ENCODE measurements at regions not wholly inside any gene's neighbourhood (a gene's known extent, or its start where the extent isn't known, plus 50 kb on each side); places are given as distances from the start of the nearest gene placed in this dataset.

DNA sequence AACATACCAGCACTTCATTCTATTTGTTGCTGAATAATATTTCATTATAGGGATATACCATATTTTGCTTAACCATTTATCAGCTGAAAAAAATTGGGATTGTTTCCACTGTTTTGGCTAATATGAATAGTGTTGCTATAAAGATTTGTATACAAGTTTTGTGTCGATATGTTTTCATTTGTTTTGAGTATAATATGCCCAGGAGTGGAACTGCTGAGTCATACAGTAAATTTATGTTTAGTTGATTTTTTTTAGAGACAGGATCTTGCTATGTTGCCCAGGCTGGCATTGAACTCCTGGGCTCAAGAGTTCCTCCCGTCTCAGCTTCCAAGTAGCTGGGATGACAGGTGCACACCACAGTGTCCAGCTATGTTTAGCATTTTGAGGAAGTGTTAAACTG, 131.5 kb upstream of the TMCC3 start:
- Histone ChIP-seq H3K4me3 (ENCODE audit: low read length) (no peak overlapping the region), H3K9me3 (ENCODE audit: low read length) (no peaks in the 10 kb centered on the region), H3K36me3 (ENCODE audit: insufficient read depth, low read length) (no peaks in the 10 kb centered on the region), H3K27me3 (ENCODE audit: insufficient read depth, low read length) (no peaks in the 10 kb centered on the region), H3K4me1 (ENCODE audit: insufficient read depth, low read length) (no peaks in the 10 kb centered on the region), H2AFZ (ENCODE audit: low read depth, low read length) (no peak overlapping the region)

- Histone ChIP-seq H3K4me3 (ENCODE audit: low read length) (no peak overlapping the region), H2AFZ (ENCODE audit: low read depth, low read length) (no peak overlapping the region), H3K4me1 (ENCODE audit: insufficient read depth, low read length) (no peaks in the 10 kb centered on the region), H3K27me3 (ENCODE audit: insufficient read depth, low read length) (no peaks in the 10 kb centered on the region), H3K36me3 (ENCODE audit: insufficient read depth, low read length) (no peaks in the 10 kb centered on the region), H3K9me3 (ENCODE audit: low read length) (no peaks in the 10 kb centered on the region)
Observed at GRCh38 chr12:94779485-94779884, 129.1 kb upstream of the TMCC3 start.

DNA sequence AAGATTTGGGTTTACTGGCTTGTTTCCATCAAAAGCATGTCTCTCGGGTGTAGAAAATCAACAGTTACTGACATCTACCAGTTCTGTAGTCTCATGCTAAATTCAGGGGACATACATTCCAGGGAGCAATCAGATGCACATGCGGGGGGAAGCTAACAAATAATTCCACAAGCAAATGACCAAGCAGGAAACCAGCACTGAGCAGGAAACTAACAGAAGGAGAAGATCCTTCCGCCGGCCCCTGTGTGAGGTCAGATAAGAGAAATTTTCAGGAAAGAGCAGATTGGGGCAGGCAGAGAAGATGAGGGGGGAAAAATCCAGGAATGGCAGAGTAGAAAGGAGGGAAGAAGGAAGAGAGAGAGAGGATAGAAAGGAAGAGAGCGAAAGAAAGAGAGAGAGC, 127.6 kb upstream of the TMCC3 start:
- H2AFZ ChIP-seq (ENCODE audit: low read depth, low read length): no peak overlapping the region
- H3K4me3 ChIP-seq (ENCODE audit: low read length): no peak overlapping the region
- no peaks in the 10 kb centered on the region for H3K36me3 ChIP-seq (ENCODE audit: insufficient read depth, low read length)
- no peaks in the 10 kb centered on the region for H3K9me3 ChIP-seq (ENCODE audit: low read length)
- H3K27me3 ChIP-seq (ENCODE audit: insufficient read depth, low read length): no peaks in the 10 kb centered on the region
- H3K4me1 ChIP-seq (ENCODE audit: insufficient read depth, low read length): no peaks in the 10 kb centered on the region

DNA sequence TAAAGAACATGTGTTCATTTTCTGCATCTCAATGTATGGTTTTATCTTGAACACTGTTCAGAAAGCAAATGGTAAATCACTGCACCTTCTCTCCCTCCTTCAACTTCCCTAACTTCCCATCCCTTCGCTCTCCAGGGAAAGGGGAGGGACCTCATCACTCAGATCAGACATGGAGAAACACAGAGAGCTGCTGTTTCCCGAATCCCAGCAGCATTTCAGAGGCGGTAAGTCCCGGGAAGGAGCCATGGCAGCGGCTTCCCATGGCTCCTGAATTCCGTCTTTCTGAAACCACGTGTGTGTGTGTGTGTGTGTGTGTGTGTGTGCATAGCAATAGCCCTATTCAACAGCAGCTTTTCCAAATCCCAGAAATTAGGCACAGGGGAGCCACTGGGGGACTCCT, 125.4 kb upstream of the TMCC3 start:
- Histone ChIP-seq H3K36me3 (ENCODE audit: insufficient read depth, low read length) (no peaks in the 10 kb centered on the region), H3K27me3 (ENCODE audit: insufficient read depth, low read length) (no peaks in the 10 kb centered on the region), H2AFZ (ENCODE audit: low read depth, low read length) (no peak overlapping the region), H3K4me1 (ENCODE audit: insufficient read depth, low read length) (no peaks in the 10 kb centered on the region), H3K4me3 (ENCODE audit: low read length) (no peak overlapping the region), H3K9me3 (ENCODE audit: low read length) (no peaks in the 10 kb centered on the region)

DNA sequence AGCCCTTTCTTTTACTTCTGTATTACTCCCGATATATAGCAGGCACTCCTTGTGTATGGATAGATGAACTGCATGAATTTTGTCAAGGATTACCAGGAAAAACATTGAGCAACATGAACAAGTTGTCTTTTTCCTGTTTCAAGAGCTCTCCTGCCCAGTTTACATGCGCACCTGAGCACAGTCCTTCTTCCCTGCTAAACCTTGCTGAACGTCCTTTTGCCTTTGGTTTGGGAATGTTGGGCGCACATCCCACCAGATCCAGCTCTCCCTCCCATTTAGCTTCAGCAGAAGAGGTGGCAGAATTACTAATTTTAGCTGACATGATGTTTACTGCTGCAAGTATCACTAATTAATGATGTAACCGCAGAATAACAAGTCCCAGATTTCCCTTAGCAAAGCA, 121.4 kb upstream of the TMCC3 start:
- Histone ChIP-seq H3K4me3 (ENCODE audit: low read length) (no peak overlapping the region), H3K36me3 (ENCODE audit: insufficient read depth, low read length) (no peaks in the 10 kb centered on the region), H2AFZ (ENCODE audit: low read depth, low read length) (no peak overlapping the region), H3K27me3 (ENCODE audit: insufficient read depth, low read length) (no peaks in the 10 kb centered on the region), H3K9me3 (ENCODE audit: low read length) (no peaks in the 10 kb centered on the region), H3K4me1 (ENCODE audit: insufficient read depth, low read length) (no peaks in the 10 kb centered on the region)

- H3K27me3 ChIP-seq (ENCODE audit: insufficient read depth, low read length): no peaks in the 10 kb centered on the region
- H3K4me1 ChIP-seq (ENCODE audit: insufficient read depth, low read length): no peaks in the 10 kb centered on the region
- no peak overlapping the region for H3K4me3 ChIP-seq (ENCODE audit: low read length)
- no peak overlapping the region for H2AFZ ChIP-seq (ENCODE audit: low read depth, low read length)
- H3K9me3 ChIP-seq (ENCODE audit: low read length): no peaks in the 10 kb centered on the region
- no peaks in the 10 kb centered on the region for H3K36me3 ChIP-seq (ENCODE audit: insufficient read depth, low read length)
Observed at GRCh38 chr12:94771199-94771598, 120.8 kb upstream of the TMCC3 start.

DNA sequence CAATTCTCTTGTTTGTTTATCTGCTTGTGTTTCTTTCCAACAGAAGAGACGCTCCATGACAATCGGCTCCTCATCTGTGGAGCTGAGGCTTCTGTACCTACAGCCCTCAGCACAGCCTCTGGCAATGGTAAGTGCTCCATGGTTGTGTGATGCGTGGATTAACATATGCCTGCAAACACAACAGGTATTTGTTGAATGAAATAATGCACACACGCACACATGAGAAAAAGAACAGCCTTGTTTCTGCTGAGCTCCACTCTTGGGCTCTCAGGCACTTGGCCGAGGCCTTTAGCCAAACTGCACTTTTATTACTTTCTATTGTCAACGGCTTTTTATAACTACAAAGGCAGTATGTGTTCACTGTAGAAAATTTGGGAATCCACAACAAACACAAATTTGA, 120.4 kb upstream of the TMCC3 start:
- Histone ChIP-seq H3K36me3 (ENCODE audit: insufficient read depth, low read length) (no peaks in the 10 kb centered on the region), H3K9me3 (ENCODE audit: low read length) (no peaks in the 10 kb centered on the region), H3K27me3 (ENCODE audit: insufficient read depth, low read length) (no peaks in the 10 kb centered on the region), H3K4me3 (ENCODE audit: low read length) (no peak overlapping the region), H3K4me1 (ENCODE audit: insufficient read depth, low read length) (no peaks in the 10 kb centered on the region), H2AFZ (ENCODE audit: low read depth, low read length) (no peak overlapping the region)

- no peaks in the 10 kb centered on the region for H3K27me3 ChIP-seq (ENCODE audit: insufficient read depth, low read length)
- no peaks in the 10 kb centered on the region for H3K9me3 ChIP-seq (ENCODE audit: low read length)
- H3K4me1 ChIP-seq (ENCODE audit: insufficient read depth, low read length): no peaks in the 10 kb centered on the region
- H3K36me3 ChIP-seq (ENCODE audit: insufficient read depth, low read length): no peaks in the 10 kb centered on the region
- H3K4me3 ChIP-seq (ENCODE audit: low read length): no peak overlapping the region
- no peak overlapping the region for H2AFZ ChIP-seq (ENCODE audit: low read depth, low read length)
Observed at GRCh38 chr12:94769776-94770759, 119.7 kb upstream of the TMCC3 start.

- Histone ChIP-seq H3K27me3 (ENCODE audit: insufficient read depth, low read length) (no peaks in the 10 kb centered on the region), H3K4me3 (ENCODE audit: low read length) (no peak overlapping the region), H3K9me3 (ENCODE audit: low read length) (no peaks in the 10 kb centered on the region), H3K36me3 (ENCODE audit: insufficient read depth, low read length) (no peaks in the 10 kb centered on the region), H2AFZ (ENCODE audit: low read depth, low read length) (no peak overlapping the region), H3K4me1 (ENCODE audit: insufficient read depth, low read length) (no peaks in the 10 kb centered on the region)
Observed at GRCh38 chr12:94769047-94769420, 118.7 kb upstream of the TMCC3 start.

- Histone ChIP-seq H3K4me1 (ENCODE audit: insufficient read depth, low read length) (no peaks in the 10 kb centered on the region), H2AFZ (ENCODE audit: low read depth, low read length) (no peak overlapping the region), H3K9me3 (ENCODE audit: low read length) (no peaks in the 10 kb centered on the region), H3K27me3 (ENCODE audit: insufficient read depth, low read length) (no peaks in the 10 kb centered on the region), H3K36me3 (ENCODE audit: insufficient read depth, low read length) (no peaks in the 10 kb centered on the region), H3K4me3 (ENCODE audit: low read length) (no peak overlapping the region)
Observed at GRCh38 chr12:94768398-94769046, 118.2 kb upstream of the TMCC3 start.

GRCh38 chr12:94767956-94768355, 117.6 kb upstream of the TMCC3 start:
- Histone ChIP-seq H2AFZ (ENCODE audit: low read depth, low read length) (no peak overlapping the region), H3K27me3 (ENCODE audit: insufficient read depth, low read length) (no peaks in the 10 kb centered on the region), H3K4me3 (ENCODE audit: low read length) (no peak overlapping the region), H3K9me3 (ENCODE audit: low read length) (no peaks in the 10 kb centered on the region), H3K4me1 (ENCODE audit: insufficient read depth, low read length) (no peaks in the 10 kb centered on the region), H3K36me3 (ENCODE audit: insufficient read depth, low read length) (no peaks in the 10 kb centered on the region)

DNA sequence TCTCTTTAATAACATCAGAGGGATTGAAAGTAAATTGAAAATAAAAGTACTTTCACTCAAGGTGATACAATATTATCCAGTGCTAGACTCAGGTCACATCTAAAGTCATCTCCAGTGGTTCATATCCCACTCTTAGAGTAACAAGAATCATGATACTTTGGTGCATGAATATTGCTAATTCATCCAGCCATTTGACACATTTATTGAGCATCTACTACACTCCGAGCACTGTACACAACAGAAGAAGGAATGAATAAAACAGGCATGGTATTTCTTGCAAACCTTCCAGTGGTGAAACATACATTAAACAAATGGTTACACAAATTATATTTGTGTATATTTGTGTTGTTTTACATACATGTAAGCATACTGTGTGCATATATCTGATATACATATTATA, 116.0 kb upstream of the TMCC3 start:
- Histone ChIP-seq H2AFZ (ENCODE audit: low read depth, low read length) (no peak overlapping the region), H3K4me3 (ENCODE audit: low read length) (no peak overlapping the region), H3K36me3 (ENCODE audit: insufficient read depth, low read length) (no peaks in the 10 kb centered on the region)

DNA sequence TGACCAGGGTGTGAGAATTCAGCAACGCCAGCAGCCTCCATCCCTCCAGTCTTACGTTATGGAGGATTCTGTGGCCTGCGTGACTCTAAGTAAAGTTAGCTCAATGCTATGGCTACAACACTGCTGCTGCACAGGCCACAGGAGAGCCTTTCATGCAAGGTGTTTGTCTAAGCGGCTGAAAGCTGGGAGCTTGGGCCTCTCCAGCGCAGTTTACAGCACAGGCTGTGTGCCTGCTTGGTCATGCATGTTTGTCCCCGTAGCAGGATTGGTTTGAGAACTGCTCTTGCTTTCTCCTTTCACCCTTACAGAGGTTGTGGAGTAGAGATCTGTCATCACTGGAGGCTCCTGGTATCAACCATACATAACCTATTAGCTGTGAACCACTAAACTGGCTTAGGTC, 113.1 kb upstream of the TMCC3 start:
- no peaks in the 10 kb centered on the region for H3K36me3 ChIP-seq (ENCODE audit: insufficient read depth, low read length)
- no peaks in the 10 kb centered on the region for H3K27me3 ChIP-seq (ENCODE audit: insufficient read depth, low read length)
- H3K9me3 ChIP-seq (ENCODE audit: low read length): no peaks in the 10 kb centered on the region
- H3K4me3 ChIP-seq (ENCODE audit: low read length): no peak overlapping the region
- no peak overlapping the region for H2AFZ ChIP-seq (ENCODE audit: low read depth, low read length)
- H3K4me1 ChIP-seq (ENCODE audit: insufficient read depth, low read length): no peaks in the 10 kb centered on the region

More for the DNA sequence above, 116.0 kb upstream of the TMCC3 start:
- Histone ChIP-seq H3K9me3 (ENCODE audit: low read length) (no peaks in the 10 kb centered on the region), H3K27me3 (ENCODE audit: insufficient read depth, low read length) (no peaks in the 10 kb centered on the region), H3K4me1 (ENCODE audit: insufficient read depth, low read length) (no peaks in the 10 kb centered on the region)
